Activated CD8-positive, alpha-beta T cell treated with anti-CD3 and anti-CD28 coated beads for 36 hours (primary cell): ENCODE measurements at regions not wholly inside any gene's neighbourhood (a gene's known extent, or its start where the extent isn't known, plus 50 kb on each side); places are given as distances from the start of the nearest gene placed in this dataset.

ENCODE experiments used
- ATAC-seq: fragments of 200-7000 bp; cut with Tn5 transposase; one replicate; pipeline ENCODE4 v1.10.0; 2021; ENCODE audit warnings: mild to moderate bottlenecking, moderate library complexity
- CTCF ChIA-PET: fragments of 350-600 bp; sonication (Branson Sonifier 250); formaldehyde crosslinking; loops from one replicate; lab custom pipeline; 2021; ENCODE audit warnings: antibody characterized with exemption; lab: Charles Lee
- POLR2A ChIA-PET: fragments of 350-600 bp; sonication (Branson Sonifier 250); formaldehyde crosslinking; loops from one replicate; lab custom pipeline; 2021; ENCODE audit warnings: antibody characterized with exemption; lab: Charles Lee
- DNase-seq: peaks from one replicate; pipeline ENCODE4 v3.0.0-alpha.2; 2020
- H3K27ac Mint-ChIP-seq: one replicate; pipeline ENCODE4 v1.8.0; 2021; ENCODE audit warnings: mild to moderate bottlenecking, mixed read lengths
- H3K27me3 Mint-ChIP-seq: one replicate; pipeline ENCODE4 v1.8.0; 2021; ENCODE audit warnings: mixed read lengths
- H3K36me3 Mint-ChIP-seq: one replicate; pipeline ENCODE4 v1.8.0; 2021; ENCODE audit warnings: low read depth, mixed read lengths
- H3K4me1 Mint-ChIP-seq: one replicate; pipeline ENCODE4 v1.8.0; 2021; ENCODE audit warnings: low read depth, mixed read lengths
- H3K4me3 Mint-ChIP-seq: one replicate; pipeline ENCODE4 v1.8.0; 2021; ENCODE audit warnings: mild to moderate bottlenecking, moderate library complexity, mixed read lengths
- H3K9me3 Mint-ChIP-seq: one replicate; pipeline ENCODE4 v1.8.0; 2021; ENCODE audit warnings: mixed read lengths
- intact Hi-C: fragments of 100-400 bp; cut with micrococcal nuclease; formaldehyde crosslinking; loops from one replicate; pipeline ENCODE4 v1.10.0; 2022
- TF ChIP-seq, protein P1 (sequence below): fragments of 200-600 bp; IDR thresholded peaks from one replicate; pipeline ENCODE4 v1.8.0; 2022; ENCODE audit warnings: antibody characterized with exemption, mild to moderate bottlenecking

DNA sequence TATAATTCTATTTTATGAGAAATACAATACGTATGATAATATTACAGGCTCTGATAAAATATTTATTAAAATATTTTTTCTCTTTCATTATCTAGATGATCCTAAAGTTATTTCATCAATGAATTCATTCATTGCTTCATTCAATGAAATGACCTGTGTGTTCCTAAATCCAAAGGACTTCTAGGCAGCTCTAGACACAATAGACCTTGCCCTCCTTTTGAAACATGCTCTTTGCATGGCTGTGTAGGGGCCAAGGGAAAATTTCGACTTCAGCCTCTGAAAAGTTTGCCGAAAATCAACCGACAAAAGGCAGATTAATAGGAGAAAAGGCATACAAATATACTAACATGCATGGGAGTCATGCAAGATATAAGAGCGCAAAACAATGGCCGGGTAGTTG, 402.0 kb downstream of the ELAVL2 start:
- no peaks in the 10 kb centered on the region for H3K36me3 Mint-ChIP-seq
- TF ChIP-seq, protein P1, sequence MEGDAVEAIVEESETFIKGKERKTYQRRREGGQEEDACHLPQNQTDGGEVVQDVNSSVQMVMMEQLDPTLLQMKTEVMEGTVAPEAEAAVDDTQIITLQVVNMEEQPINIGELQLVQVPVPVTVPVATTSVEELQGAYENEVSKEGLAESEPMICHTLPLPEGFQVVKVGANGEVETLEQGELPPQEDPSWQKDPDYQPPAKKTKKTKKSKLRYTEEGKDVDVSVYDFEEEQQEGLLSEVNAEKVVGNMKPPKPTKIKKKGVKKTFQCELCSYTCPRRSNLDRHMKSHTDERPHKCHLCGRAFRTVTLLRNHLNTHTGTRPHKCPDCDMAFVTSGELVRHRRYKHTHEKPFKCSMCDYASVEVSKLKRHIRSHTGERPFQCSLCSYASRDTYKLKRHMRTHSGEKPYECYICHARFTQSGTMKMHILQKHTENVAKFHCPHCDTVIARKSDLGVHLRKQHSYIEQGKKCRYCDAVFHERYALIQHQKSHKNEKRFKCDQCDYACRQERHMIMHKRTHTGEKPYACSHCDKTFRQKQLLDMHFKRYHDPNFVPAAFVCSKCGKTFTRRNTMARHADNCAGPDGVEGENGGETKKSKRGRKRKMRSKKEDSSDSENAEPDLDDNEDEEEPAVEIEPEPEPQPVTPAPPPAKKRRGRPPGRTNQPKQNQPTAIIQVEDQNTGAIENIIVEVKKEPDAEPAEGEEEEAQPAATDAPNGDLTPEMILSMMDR = no peak
- H3K27ac Mint-ChIP-seq = no peak overlapping the region
- CTCF ChIA-PET = no interaction called here
- no peaks in the 10 kb centered on the region for H3K4me1 Mint-ChIP-seq
- no peaks in the 10 kb centered on the region for H3K27me3 Mint-ChIP-seq
- ATAC-seq (no peak), DNase-seq (no peak)
- intact Hi-C loops = no loop called here
- H3K9me3 Mint-ChIP-seq = peaks cover 2% of the 10 kb centered on the region
- POLR2A ChIA-PET = no interaction called here
- H3K4me3 Mint-ChIP-seq = no peak overlapping the region

DNA sequence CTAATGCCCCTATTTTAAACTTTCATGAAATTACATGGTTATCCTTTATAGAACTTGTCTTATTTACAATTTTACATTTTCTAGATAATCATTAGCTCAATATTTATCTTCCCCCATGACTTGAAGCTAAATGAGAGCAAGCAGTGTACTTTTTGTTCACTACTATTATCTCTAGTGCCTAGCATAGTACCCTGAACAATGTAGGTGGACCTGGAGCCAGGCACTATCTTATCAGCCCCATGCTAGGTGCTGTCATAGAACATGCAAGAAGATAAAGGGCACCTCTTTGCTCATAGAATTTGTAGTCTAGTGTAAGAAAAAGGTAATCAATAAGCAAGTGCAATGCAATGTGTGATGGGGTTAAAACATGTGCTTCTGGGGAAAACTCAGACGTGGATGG, 399.9 kb downstream of the ELAVL2 start:
- no peak for DNase-seq
- Mint-ChIP-seq H3K9me3 (peaks cover 2% of the 10 kb centered on the region), H3K27me3 (no peaks in the 10 kb centered on the region), H3K27ac (no peak overlapping the region), H3K4me3 (no peak overlapping the region), H3K36me3 (no peaks in the 10 kb centered on the region), H3K4me1 (no peaks in the 10 kb centered on the region)
- ChIA-PET CTCF (no interaction called here), POLR2A (no interaction called here)
- TF ChIP-seq, protein P1 = no peak
- intact Hi-C loops = no loop called here
- ATAC-seq = no peak

DNA sequence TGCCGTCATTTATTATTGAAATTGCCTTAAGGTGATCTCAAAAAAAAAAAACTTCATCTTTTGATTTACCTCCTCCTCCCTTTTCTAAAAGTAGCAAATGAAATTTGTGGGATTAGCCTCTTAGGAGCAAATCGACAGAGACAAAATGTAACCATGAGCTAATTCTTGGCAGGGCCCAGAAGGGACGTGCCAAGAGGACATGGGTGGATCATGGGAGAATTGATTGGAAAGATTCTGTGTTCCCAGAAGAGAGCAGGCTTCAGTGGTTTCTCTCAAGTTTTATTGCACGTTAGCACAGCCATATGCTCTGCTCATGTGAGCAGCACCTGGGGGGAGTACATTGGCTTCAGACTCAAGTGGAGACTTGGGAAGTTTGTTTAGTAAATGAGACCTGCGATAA, 394.6 kb downstream of the ELAVL2 start:
- Mint-ChIP-seq H3K27me3 (no peaks in the 10 kb centered on the region), H3K4me1 (no peaks in the 10 kb centered on the region), H3K36me3 (no peaks in the 10 kb centered on the region), H3K9me3 (peaks cover 9% of the 10 kb centered on the region), H3K4me3 (no peak overlapping the region), H3K27ac (no peak overlapping the region)
- TF ChIP-seq, protein P1 = no peak
- POLR2A ChIA-PET = no interaction called here
- DNase-seq (no peak), ATAC-seq (no peak)
- CTCF ChIA-PET = no interaction called here
- intact Hi-C loops = no loop called here

DNA sequence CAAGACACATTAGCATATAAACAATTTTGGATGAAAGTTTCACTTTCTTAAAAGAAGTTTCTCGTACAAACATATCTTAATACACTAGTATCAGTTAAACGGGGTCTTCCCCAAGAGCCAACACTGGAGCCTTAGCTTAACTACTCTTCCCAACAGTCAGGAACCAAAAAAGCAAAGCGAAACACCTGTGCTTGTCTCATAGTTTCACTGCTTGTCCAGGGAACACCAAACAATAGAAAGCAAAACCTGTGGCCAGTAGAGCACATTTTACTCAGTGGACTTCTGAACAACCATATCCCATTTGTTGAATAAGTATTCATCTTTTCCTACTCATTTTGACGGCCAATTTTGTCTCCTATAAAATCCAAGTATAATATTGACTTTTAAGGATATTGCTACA, 391.4 kb downstream of the ELAVL2 start:
- no peak overlapping the region for H3K4me3 Mint-ChIP-seq
- no peaks in the 10 kb centered on the region for H3K4me1 Mint-ChIP-seq
- TF ChIP-seq, protein P1 = no peak
- DNase-seq (no peak), ATAC-seq (no peak)
- ChIA-PET CTCF (no interaction called here), POLR2A (no interaction called here)
- peaks cover 9% of the 10 kb centered on the region for H3K9me3 Mint-ChIP-seq
- H3K36me3 Mint-ChIP-seq = no peaks in the 10 kb centered on the region
- intact Hi-C loops = no loop called here
- no peaks in the 10 kb centered on the region for H3K27me3 Mint-ChIP-seq
- H3K27ac Mint-ChIP-seq = no peak overlapping the region

DNA sequence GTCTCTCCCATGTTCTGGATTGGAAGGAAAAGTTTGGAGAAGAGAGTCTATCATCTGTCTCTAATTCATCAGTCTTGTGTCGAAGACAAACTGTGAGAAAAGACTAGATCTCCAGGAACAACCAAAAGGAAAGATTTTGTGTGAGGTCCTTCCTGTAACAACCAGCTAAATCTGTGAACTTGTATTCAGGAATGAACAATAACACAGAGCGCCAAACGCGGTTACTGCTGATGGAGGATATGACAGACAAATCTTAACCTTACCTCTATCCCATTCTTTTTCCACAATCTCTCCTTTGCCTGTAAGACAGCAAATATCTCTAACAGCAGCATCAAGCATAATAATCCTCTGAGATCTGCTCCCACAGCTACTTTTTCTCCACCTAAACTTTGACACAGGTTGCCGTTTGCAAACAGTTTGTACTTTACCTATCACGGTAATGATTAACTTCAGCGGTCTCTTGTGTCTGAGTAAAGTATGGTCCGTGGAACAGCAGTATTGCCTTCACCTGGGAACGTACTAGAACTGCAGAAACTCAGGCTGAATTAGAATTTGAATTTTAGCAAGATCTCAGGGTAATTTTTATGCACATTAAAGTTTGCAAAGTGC, 387.6 kb downstream of the ELAVL2 start:
- Mint-ChIP-seq H3K4me3 (no peak overlapping the region), H3K9me3 (peaks cover 11% of the 10 kb centered on the region), H3K4me1 (no peaks in the 10 kb centered on the region), H3K36me3 (no peaks in the 10 kb centered on the region), H3K27me3 (no peaks in the 10 kb centered on the region), H3K27ac (no peak overlapping the region)
- no peak for DNase-seq
- TF ChIP-seq, protein P1 = no peak
- POLR2A ChIA-PET = no interaction called here
- CTCF ChIA-PET = no interaction called here
- intact Hi-C loops = no loop called here
- no peak for ATAC-seq
